GM23338 (cell line): ENCODE measurements at regions not wholly inside any gene's neighbourhood (a gene's known extent, or its start where the extent isn't known, plus 50 kb on each side); places are given as distances from the start of the nearest gene placed in this dataset.

Experiments
- CREB1 ChIP-seq: fragments of 250-450 bp; sonication (Bioruptor Pico); IDR thresholded peaks from 2 replicates; pipeline ENCODE4 v1.5.0; 2020; ENCODE audit warnings: low read depth, mild to moderate bottlenecking, moderate library complexity
- EZH2 ChIP-seq: fragments of 200-600 bp; sonication (generic); IDR thresholded peaks from one replicate; pipeline ENCODE4 v1.8.0; 2017; ENCODE audit warnings: antibody characterized with exemption, mild to moderate bottlenecking, low read depth; ENCODE audit not compliant: unreplicated experiment
- EZH2phosphoT487 ChIP-seq: fragments of 200-600 bp; sonication (generic); IDR thresholded peaks from one replicate; pipeline ENCODE4 v1.8.1; 2018; ENCODE audit warnings: antibody characterized with exemption; ENCODE audit not compliant: unreplicated experiment
- POLR2AphosphoS5 ChIP-seq: IDR thresholded peaks from 2 replicates; pipeline ENCODE4 v1.6.1; 2016; ENCODE audit warnings: antibody characterized with exemption, low read depth
- ZNF114 ChIP-seq: fragments of 250-450 bp; sonication (Bioruptor Pico); IDR thresholded peaks from 2 replicates; pipeline ENCODE4 v1.5.0; 2020; ENCODE audit warnings: mild to moderate bottlenecking, moderate library complexity
- TF ChIP-seq, protein P1 (sequence below): IDR thresholded peaks from one replicate; pipeline ENCODE4 v1.6.1; 2018; ENCODE audit warnings: antibody characterized with exemption; ENCODE audit not compliant: unreplicated experiment
- TF ChIP-seq, protein P2 (sequence below), 2 experiments: fragments of 200-600 bp in 1 of 2; sonication (generic) in 1 of 2; conservative IDR thresholded peaks; 2 replicates each; pipeline versions ENCODE4 v1.5.1 to v1.6.1; 2016 to 2017; ENCODE audit warnings: antibody characterized with exemption in 2 of 2, low read depth in 2 of 2, mild to moderate bottlenecking in 2 of 2, moderate library complexity in 1 of 2
- TF ChIP-seq, protein P3 (sequence below): IDR thresholded peaks from 2 replicates; pipeline ENCODE4 v1.6.1; 2016; ENCODE audit warnings: antibody characterized with exemption

DNA sequence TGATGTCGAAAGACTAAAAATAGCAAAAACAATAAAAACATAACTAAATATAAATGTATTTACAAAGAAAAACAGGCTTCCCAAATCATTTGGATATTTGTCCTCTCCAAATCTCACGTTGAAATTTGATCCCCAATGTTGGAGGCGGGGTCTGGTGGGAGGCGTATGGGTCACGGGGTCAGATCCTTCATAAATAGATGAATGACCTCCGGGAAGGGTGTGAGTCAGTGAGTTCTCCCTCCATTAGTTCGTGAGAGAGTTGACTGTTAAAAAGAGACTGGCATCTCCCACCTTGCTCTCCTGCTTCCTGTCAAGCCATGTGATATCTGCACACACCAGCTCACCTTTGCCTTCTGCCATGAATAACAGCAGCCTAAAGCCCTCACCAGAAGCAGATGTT is 703.0 kb downstream of the TMEM182 start:
- no peak for TF ChIP-seq EZH2
- TF ChIP-seq, protein P1, sequence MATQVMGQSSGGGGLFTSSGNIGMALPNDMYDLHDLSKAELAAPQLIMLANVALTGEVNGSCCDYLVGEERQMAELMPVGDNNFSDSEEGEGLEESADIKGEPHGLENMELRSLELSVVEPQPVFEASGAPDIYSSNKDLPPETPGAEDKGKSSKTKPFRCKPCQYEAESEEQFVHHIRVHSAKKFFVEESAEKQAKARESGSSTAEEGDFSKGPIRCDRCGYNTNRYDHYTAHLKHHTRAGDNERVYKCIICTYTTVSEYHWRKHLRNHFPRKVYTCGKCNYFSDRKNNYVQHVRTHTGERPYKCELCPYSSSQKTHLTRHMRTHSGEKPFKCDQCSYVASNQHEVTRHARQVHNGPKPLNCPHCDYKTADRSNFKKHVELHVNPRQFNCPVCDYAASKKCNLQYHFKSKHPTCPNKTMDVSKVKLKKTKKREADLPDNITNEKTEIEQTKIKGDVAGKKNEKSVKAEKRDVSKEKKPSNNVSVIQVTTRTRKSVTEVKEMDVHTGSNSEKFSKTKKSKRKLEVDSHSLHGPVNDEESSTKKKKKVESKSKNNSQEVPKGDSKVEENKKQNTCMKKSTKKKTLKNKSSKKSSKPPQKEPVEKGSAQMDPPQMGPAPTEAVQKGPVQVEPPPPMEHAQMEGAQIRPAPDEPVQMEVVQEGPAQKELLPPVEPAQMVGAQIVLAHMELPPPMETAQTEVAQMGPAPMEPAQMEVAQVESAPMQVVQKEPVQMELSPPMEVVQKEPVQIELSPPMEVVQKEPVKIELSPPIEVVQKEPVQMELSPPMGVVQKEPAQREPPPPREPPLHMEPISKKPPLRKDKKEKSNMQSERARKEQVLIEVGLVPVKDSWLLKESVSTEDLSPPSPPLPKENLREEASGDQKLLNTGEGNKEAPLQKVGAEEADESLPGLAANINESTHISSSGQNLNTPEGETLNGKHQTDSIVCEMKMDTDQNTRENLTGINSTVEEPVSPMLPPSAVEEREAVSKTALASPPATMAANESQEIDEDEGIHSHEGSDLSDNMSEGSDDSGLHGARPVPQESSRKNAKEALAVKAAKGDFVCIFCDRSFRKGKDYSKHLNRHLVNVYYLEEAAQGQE: no peak
- TF ChIP-seq, protein P2, sequence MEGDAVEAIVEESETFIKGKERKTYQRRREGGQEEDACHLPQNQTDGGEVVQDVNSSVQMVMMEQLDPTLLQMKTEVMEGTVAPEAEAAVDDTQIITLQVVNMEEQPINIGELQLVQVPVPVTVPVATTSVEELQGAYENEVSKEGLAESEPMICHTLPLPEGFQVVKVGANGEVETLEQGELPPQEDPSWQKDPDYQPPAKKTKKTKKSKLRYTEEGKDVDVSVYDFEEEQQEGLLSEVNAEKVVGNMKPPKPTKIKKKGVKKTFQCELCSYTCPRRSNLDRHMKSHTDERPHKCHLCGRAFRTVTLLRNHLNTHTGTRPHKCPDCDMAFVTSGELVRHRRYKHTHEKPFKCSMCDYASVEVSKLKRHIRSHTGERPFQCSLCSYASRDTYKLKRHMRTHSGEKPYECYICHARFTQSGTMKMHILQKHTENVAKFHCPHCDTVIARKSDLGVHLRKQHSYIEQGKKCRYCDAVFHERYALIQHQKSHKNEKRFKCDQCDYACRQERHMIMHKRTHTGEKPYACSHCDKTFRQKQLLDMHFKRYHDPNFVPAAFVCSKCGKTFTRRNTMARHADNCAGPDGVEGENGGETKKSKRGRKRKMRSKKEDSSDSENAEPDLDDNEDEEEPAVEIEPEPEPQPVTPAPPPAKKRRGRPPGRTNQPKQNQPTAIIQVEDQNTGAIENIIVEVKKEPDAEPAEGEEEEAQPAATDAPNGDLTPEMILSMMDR (conservative IDR thresholded peaks at IDR 0.05; ENCODE audit: low read depth in 2 of 2): no peak
- TF ChIP-seq EZH2phosphoT487: no peak
- TF ChIP-seq, protein P3, sequence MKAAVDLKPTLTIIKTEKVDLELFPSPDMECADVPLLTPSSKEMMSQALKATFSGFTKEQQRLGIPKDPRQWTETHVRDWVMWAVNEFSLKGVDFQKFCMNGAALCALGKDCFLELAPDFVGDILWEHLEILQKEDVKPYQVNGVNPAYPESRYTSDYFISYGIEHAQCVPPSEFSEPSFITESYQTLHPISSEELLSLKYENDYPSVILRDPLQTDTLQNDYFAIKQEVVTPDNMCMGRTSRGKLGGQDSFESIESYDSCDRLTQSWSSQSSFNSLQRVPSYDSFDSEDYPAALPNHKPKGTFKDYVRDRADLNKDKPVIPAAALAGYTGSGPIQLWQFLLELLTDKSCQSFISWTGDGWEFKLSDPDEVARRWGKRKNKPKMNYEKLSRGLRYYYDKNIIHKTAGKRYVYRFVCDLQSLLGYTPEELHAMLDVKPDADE: no peak
- no peak for TF ChIP-seq CREB1
- no peak for TF ChIP-seq ZNF114 (CRISPR knock-in tag)
- TF ChIP-seq POLR2AphosphoS5: no peak
